Stimulated activated CD4-positive, alpha-beta T cell treated with anti-CD3 and anti-CD28 coated beads, Interleukin-2, amount 100 ng/mL, for 24 hours (primary cell): ENCODE measurements at regions not wholly inside any gene's neighbourhood (a gene's known extent, or its start where the extent isn't known, plus 50 kb on each side); places are given as distances from the start of the nearest gene placed in this dataset.
"Not testable (repeated sequence)": the region's sequence is repeated elsewhere in the genome, so short reads cannot be mapped to it uniquely, and the experiment has no call there.

Experiments used
- DNase-seq, 2 donors: peaks; one replicate each; pipeline ENCODE4 v3.0.0-alpha.2; 2020

GRCh38 chr13:63337921-63338320 lies 1922.3 kb upstream of the PCDH20 start:
- DNase-seq: no peak

DNA sequence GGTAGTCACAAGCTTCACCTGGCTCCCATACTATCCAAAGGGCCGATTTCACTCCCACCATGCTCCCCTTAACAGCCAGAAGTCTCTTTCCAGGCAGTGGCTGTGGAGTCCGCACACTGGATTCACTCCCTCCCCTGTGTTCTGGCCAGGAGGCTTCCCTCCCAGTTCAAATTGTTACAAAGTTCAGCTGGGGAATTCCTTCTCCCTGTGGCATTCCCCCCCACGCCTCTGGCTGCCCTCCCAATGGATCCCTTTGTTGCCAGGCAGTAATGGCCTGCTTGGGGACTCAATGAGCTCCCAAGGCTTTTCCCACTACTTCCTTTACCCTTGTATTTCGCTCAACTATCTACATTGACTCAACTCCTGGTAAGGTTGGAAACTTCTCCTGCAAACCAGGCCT lies 1921.4 kb upstream of the PCDH20 start:
- DNase-seq: no peak

GRCh38 chr13:63336549-63336948 lies 1920.9 kb upstream of the PCDH20 start:
- DNase-seq: no peak

GRCh38 chr13:63327584-63327983 lies 1911.9 kb upstream of the PCDH20 start:
- DNase-seq: no peak

DNA sequence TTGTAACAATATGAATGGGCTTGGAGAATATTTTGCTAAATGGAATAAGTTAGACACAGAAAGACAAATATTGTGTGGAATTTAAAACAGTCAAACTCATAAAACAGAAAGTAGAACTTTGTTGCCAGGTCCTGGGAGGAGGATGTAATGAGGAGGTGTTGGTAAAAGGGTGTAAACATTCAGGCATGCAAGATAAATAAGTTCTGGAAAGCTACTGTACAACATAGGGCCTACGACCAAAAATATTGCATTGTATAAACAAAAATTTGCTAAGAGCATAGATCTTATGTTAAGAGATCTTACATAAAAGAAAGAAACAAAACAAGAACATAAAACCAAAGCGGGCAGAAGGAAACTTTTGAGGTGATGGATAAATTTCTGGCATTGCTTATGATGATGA lies 1907.8 kb upstream of the PCDH20 start:
- no peak for DNase-seq

GRCh38 chr13:63311587-63311986 lies 1895.9 kb upstream of the PCDH20 start:
- no peak for DNase-seq

DNA sequence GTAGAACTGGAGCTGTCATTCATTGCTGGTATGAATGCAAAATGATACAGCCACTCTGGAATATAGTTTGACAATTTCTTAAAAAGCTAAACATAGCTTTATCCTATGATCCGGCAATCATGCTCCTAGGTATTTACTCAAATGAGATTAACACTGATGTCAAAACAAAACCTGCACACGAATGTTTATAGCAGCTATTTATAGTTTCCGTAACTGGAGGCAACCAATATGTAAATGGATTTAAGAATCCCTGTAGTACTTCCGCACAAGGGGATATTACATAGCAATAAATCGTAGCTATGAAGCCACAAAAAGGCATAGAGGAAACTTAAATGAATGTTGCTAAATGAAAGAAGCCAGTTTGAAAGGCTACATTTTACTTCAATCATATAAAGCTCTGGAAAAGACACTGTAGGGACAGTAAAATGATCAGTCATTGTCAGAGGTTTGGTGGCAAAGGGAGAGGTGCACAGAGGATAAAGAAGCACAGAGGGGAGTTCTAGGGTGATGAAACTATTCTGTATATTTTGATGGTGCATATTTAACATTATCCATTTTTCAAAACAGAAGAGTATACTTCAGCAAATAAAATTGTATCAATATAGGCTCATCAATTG lies 1893.0 kb upstream of the PCDH20 start:
- DNase-seq: no peak

DNA sequence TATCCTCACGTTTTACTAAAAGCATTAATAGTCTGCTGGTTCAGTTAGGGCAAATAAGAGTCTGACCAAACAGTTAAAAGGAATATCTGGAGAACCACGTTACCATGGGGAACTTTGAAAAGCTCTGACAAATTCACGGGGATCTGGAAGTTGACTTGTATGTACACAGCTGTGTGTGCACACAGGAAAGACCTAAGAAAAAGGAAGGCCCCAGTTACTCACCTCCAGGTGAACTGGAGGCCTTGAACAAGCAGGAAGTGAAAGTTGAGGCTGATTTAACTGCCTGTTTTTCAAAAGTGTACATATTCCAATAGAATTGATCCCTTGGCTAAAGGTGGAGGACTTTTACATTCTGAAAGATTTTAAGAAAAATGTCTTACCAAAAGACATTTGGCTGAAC lies 1891.6 kb upstream of the PCDH20 start:
- no peak for DNase-seq

GRCh38 chr13:63305641-63306133 lies 1890.0 kb upstream of the PCDH20 start:
- DNase-seq: no peak

DNA sequence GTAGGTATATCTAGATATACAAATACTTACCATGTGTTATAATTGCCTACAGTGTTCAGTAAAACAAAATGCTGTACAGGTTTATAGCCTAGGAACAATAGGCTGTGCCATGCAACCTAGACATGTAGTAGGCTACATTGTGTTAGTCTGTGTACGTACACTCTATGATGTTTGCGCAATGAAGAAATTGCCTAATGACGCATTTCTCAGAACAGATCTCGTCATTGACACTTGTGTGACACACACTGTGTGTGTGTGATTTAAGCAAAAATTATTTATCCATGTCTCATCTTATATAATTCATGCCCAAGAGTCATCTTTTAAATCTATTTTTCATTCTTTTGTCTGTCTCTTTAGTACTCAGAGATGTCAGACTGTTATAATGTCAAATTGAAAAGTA lies 1888.8 kb upstream of the PCDH20 start:
- no peak for DNase-seq

GRCh38 chr13:63299866-63300394 lies 1884.3 kb upstream of the PCDH20 start:
- DNase-seq: no peak

DNA sequence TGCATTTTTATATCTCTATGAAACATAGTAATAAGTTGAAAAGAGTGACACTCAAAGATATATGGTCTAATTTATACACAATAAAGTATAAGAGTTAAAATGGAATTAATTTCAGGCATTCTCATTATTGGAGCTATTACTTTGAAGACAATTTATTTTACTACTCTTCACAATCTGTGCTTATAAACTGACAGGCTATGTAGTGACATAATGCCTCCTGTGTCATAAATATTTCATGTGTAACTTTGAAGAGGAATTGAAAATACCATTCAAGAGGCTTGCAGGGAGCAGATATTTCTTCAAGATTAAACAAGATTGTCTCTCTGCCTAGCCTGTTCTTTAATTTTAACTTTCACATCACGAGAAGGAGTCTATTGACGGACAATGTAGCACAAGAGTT lies 1881.5 kb upstream of the PCDH20 start:
- no peak for DNase-seq

DNA sequence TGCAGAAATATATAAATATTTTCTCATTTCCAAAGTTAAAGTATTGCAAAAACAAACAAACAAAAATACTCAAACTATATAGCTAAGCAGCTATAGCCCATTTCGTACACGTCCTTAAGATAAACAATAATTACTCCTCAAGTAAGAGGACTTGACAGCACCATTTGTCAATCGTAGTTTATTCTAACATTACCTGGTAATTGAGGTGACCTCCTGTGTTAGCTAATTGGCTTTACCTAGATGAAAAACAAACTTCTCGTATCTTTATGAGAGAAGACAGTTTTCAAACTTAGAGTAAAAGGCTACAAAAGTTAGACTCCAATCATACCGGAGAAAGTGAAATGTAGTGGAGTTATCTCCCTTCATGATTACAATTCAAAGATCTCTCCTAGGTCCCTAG lies 1876.1 kb upstream of the PCDH20 start:
- no peak for DNase-seq

- no peak for DNase-seq
Measured at GRCh38 chr13:63288576-63288975, 1872.9 kb upstream of the PCDH20 start.

GRCh38 chr13:63287926-63288325 lies 1872.3 kb upstream of the PCDH20 start:
- DNase-seq: no peak

DNA sequence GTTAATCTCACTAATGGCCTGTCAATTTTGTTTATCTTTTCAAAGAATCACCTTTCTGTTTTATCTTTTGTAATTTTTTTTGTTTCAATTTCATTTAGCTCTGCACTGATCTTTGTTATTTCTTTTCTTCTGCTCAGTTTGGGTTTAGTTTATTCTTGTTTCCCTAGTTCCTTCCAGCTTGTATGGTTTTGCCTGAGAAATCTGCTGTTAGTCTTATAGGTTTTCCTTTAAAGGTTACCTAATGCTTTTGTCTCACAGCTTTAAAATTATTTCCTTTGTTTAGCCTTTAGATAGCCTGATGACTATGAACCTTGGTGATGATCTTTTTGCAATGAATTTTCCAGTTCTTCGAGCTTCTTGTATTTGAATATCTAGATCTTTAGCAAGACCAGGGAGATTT lies 1869.8 kb upstream of the PCDH20 start:
- DNase-seq: no peak

DNA sequence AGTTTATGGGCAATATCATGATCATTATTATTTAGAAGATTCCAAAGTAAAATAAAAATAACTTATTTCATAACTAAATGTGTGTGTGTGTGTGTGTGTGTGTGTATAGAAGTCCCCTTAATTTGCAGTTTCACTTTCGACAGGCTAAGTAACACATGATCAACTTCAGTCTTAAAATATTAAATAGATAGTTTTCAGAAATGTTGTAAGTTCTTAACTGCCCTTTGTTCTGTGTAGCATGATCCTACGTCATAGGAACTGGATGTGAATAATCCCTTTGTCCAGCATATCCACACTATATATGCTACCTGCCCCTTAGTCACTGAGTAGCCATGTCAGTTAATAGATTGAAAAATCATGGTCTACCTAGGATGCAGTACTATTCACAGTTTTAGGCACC lies 1863.5 kb upstream of the PCDH20 start:
- no peak for DNase-seq

- DNase-seq: no peak
Measured at GRCh38 chr13:63274772-63275171, 1859.1 kb upstream of the PCDH20 start.

DNA sequence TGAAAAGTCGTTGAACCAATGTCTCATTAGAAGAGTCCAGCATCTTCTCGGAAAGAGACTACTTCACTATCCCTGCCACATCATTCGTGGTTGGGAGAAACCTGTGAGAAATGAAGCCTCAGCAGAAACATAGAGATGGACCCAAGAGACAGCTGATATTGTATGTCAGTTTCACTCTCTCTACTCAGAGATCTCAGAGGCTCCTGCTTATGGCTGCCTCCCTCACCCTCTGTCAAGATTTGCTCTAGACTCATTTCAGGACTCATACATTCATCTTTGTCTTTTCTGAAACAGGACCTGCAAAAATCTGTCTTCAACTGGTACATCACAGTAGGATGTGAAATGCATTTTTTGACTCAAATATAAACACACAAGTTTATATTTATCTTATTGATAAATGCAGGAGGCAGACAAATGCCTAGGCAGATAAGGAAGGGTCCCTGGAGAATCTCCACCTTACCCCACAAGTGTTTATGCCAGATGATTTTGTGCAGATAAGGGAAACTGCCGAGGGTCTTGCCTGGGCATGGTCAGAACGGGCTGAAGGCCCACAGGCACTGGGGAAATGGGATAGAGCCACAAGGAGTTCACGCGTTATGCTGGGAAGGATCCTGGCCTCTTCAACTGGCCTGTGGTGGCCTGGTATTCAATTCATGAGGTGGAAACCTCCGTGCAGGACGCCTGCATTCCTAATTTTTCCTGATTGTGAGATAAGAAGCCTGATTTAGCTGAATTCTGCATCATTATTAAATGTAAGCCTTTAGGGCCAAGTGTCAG lies 1834.0 kb upstream of the PCDH20 start:
- no peak for DNase-seq

GRCh38 chr13:63236667-63237396 lies 1821.2 kb upstream of the PCDH20 start:
- DNase-seq: not testable (repeated sequence)

GRCh38 chr13:63218596-63218995 lies 1802.9 kb upstream of the PCDH20 start:
- not testable (repeated sequence) for DNase-seq

GRCh38 chr13:63209330-63210017 lies 1793.8 kb upstream of the PCDH20 start:
- DNase-seq: no peak

- no peak for DNase-seq
Measured at GRCh38 chr13:63208826-63209225, 1793.2 kb upstream of the PCDH20 start.
